ENCODE measurements at regions not wholly inside any gene's neighbourhood (a gene's known extent, or its start where the extent isn't known, plus 50 kb on each side); places are given as distances from the start of the nearest gene placed in this dataset.

GRCh38 chr2:8543060-8543382 lies 138.8 kb upstream of the ID2 start:
- no peaks in the 10 kb centered on the region for H3K9me3 ChIP-seq (ENCODE audit: low read depth)
- no peak overlapping the region for H2AFZ ChIP-seq
- peaks cover 18% of the 10 kb centered on the region for H3F3A ChIP-seq (ENCODE audit: insufficient read depth)
- H3K9me2 ChIP-seq (ENCODE audit: insufficient read depth) = no peaks in the 10 kb centered on the region
- no peak overlapping the region for H3K4me3 ChIP-seq
- no peaks in the 10 kb centered on the region for H3K79me2 ChIP-seq (ENCODE audit: insufficient read depth)
- no peaks in the 10 kb centered on the region for H4K20me1 ChIP-seq (ENCODE audit: insufficient read depth)
- in situ Hi-C loops (cut with MboI) = no loop called here
- 100% methylated on average over 4 to 6 of the region's 6 CpGs for WGBS, 2 experiments (ENCODE audit: low coverage in 1 of 2, low lambda C conversion rate in 2 of 2, missing lambda C conversion rate in 2 of 2)
- DNase-seq = no peak
- TF ChIP-seq EZH2phosphoT487 (IDR thresholded peaks at IDR 0.05; ENCODE audit: insufficient read depth, low read depth) (no peak), EZH2 (IDR thresholded peaks at IDR 0.05; ENCODE audit: insufficient read depth, poor library complexity, severe bottlenecking) (no peak)
- H3K27ac ChIP-seq = peak overlapping the region; percentile 60
- H3K36me3 ChIP-seq (ENCODE audit: low read depth) = no peaks in the 10 kb centered on the region
- peak overlapping the region; percentile 20; the same call in 1 of the 2 replicates for H3K9ac ChIP-seq
- peak overlapping the region; percentile 61 for H3K4me2 ChIP-seq (ENCODE audit: unreplicated experiment)
- peaks cover 24% of the 10 kb centered on the region for H3K4me1 ChIP-seq (ENCODE audit: insufficient read depth)
- H3K27me3 ChIP-seq (replicated peaks; ENCODE audit: insufficient read depth) = no peaks in the 10 kb centered on the region

GRCh38 chr2:8543383-8544170 lies 138.3 kb upstream of the ID2 start:
- Histone ChIP-seq H3K27me3 (replicated peaks; ENCODE audit: insufficient read depth) (no peaks in the 10 kb centered on the region), H3K4me1 (ENCODE audit: insufficient read depth) (peaks cover 24% of the 10 kb centered on the region), H3K79me2 (ENCODE audit: insufficient read depth) (no peaks in the 10 kb centered on the region), H3K36me3 (ENCODE audit: low read depth) (no peaks in the 10 kb centered on the region), H3K27ac (peak overlapping the region; percentile 60), H3K9me2 (ENCODE audit: insufficient read depth) (no peaks in the 10 kb centered on the region), H3K9me3 (ENCODE audit: low read depth) (no peaks in the 10 kb centered on the region), H3K4me3 (no peak overlapping the region), H3K4me2 (ENCODE audit: unreplicated experiment) (peak overlapping the region; percentile 61), H3K9ac (peak overlapping the region; percentile 20; the same call in 1 of the 2 replicates), H3F3A (ENCODE audit: insufficient read depth) (peaks cover 18% of the 10 kb centered on the region), H4K20me1 (ENCODE audit: insufficient read depth) (no peaks in the 10 kb centered on the region), H2AFZ (no peak overlapping the region)
- peak; percentile 94 for DNase-seq
- in situ Hi-C loops (cut with MboI) = no loop called here
- 0 out of 2 replicates have a peak, but pooled peaks have one; percentile 65 for TF ChIP-seq EZH2phosphoT487 (IDR thresholded peaks at IDR 0.05; ENCODE audit: insufficient read depth, low read depth)
- no peak for TF ChIP-seq EZH2 (IDR thresholded peaks at IDR 0.05; ENCODE audit: insufficient read depth, poor library complexity, severe bottlenecking)
- 57 to 59% methylated on average over 29 of the region's 29 CpGs for WGBS, 2 experiments (ENCODE audit: low coverage in 1 of 2, low lambda C conversion rate in 2 of 2, missing lambda C conversion rate in 2 of 2)

- Histone ChIP-seq H3K4me3 (no peak overlapping the region), H3K36me3 (ENCODE audit: low read depth) (no peaks in the 10 kb centered on the region), H3K27me3 (replicated peaks; ENCODE audit: insufficient read depth) (no peaks in the 10 kb centered on the region), H3K4me2 (ENCODE audit: unreplicated experiment) (no peak overlapping the region), H3K9me3 (ENCODE audit: low read depth) (no peaks in the 10 kb centered on the region), H3K9ac (no peak overlapping the region), H3K4me1 (ENCODE audit: insufficient read depth) (peaks cover 24% of the 10 kb centered on the region), H3K9me2 (ENCODE audit: insufficient read depth) (no peaks in the 10 kb centered on the region), H2AFZ (no peak overlapping the region), H3K27ac (peak overlapping the region; percentile 60), H4K20me1 (ENCODE audit: insufficient read depth) (no peaks in the 10 kb centered on the region), H3K79me2 (ENCODE audit: insufficient read depth) (no peaks in the 10 kb centered on the region), H3F3A (ENCODE audit: insufficient read depth) (peaks cover 18% of the 10 kb centered on the region)
- DNase-seq = no peak
- 83 to 89% methylated on average over 15 of the region's 15 CpGs for WGBS, 2 experiments (ENCODE audit: low coverage in 1 of 2, low lambda C conversion rate in 2 of 2, missing lambda C conversion rate in 2 of 2)
- in situ Hi-C loops (cut with MboI) = no loop called here
- no peak for TF ChIP-seq EZH2phosphoT487 (IDR thresholded peaks at IDR 0.05; ENCODE audit: insufficient read depth, low read depth)
- TF ChIP-seq EZH2 (IDR thresholded peaks at IDR 0.05; ENCODE audit: insufficient read depth, poor library complexity, severe bottlenecking) = no peak
These were observed 137.6 kb upstream of the ID2 start for GRCh38 chr2:8544171-8544785.

GRCh38 chr2:8544786-8545694 lies 136.8 kb upstream of the ID2 start:
- Histone ChIP-seq H3K79me2 (ENCODE audit: insufficient read depth) (no peaks in the 10 kb centered on the region), H3K4me2 (ENCODE audit: unreplicated experiment) (peak overlapping the region; percentile 31), H3K9me2 (ENCODE audit: insufficient read depth) (no peaks in the 10 kb centered on the region), H3F3A (ENCODE audit: insufficient read depth) (peaks cover 18% of the 10 kb centered on the region), H2AFZ (peak overlapping the region; percentile 26; the same call in 1 of the 2 replicates), H3K4me3 (no peak overlapping the region), H4K20me1 (ENCODE audit: insufficient read depth) (no peaks in the 10 kb centered on the region), H3K27ac (peak overlapping the region; percentile 11), H3K27me3 (replicated peaks; ENCODE audit: insufficient read depth) (no peaks in the 10 kb centered on the region), H3K9ac (peak overlapping the region; percentile 33), H3K9me3 (ENCODE audit: low read depth) (no peaks in the 10 kb centered on the region), H3K4me1 (ENCODE audit: insufficient read depth) (peaks cover 24% of the 10 kb centered on the region), H3K36me3 (ENCODE audit: low read depth) (no peaks in the 10 kb centered on the region)
- DNase-seq = peak; percentile 97
- WGBS, 2 experiments (ENCODE audit: low coverage in 1 of 2, low lambda C conversion rate in 2 of 2, missing lambda C conversion rate in 2 of 2) = 17% methylated on average over 26 to 27 of the region's 27 CpGs
- in situ Hi-C loops (cut with MboI) = no loop called here
- no peak for TF ChIP-seq EZH2 (IDR thresholded peaks at IDR 0.05; ENCODE audit: insufficient read depth, poor library complexity, severe bottlenecking)
- TF ChIP-seq EZH2phosphoT487 (IDR thresholded peaks at IDR 0.05; ENCODE audit: insufficient read depth, low read depth) = no peak

Measured in GM23248 (cell line).